ENCODE measurements at regions not wholly inside any gene's neighbourhood (a gene's known extent, or its start where the extent isn't known, plus 50 kb on each side); places are given as distances from the start of the nearest gene placed in this dataset.

DNA sequence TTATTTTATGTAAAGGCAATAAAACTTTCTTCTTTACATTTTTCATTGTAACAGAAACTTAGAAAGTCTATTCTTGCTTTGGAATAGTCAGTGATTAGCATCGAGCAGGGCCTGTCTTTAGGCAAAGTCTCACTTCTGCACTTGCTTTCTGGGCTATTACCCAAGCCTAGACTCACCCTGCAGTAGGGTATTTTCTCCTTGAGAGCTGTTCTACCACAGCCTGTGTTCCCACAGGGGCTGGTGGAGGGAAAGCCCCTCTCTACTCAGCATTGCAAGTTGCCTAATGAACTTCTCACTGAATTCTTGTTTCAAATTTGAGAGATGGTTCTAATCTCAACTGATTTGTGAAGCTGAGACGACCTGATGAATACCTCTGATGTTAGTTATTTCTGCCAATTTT lies 111.7 kb upstream of the KLHL14 start:
- ChIA-PET CTCF (no interaction called here), POLR2A (no interaction called here)
- TF ChIP-seq, protein P1, sequence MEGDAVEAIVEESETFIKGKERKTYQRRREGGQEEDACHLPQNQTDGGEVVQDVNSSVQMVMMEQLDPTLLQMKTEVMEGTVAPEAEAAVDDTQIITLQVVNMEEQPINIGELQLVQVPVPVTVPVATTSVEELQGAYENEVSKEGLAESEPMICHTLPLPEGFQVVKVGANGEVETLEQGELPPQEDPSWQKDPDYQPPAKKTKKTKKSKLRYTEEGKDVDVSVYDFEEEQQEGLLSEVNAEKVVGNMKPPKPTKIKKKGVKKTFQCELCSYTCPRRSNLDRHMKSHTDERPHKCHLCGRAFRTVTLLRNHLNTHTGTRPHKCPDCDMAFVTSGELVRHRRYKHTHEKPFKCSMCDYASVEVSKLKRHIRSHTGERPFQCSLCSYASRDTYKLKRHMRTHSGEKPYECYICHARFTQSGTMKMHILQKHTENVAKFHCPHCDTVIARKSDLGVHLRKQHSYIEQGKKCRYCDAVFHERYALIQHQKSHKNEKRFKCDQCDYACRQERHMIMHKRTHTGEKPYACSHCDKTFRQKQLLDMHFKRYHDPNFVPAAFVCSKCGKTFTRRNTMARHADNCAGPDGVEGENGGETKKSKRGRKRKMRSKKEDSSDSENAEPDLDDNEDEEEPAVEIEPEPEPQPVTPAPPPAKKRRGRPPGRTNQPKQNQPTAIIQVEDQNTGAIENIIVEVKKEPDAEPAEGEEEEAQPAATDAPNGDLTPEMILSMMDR (IDR thresholded peaks at IDR 0.05; ENCODE audit: insufficient read depth, low read length, missing control alignments) = no peak
- H3K4me3 ChIP-seq (ENCODE audit: low read depth, low read length) = no peak overlapping the region
- DNase-seq (ENCODE audit: low read depth, low spot score) = no peak

DNA sequence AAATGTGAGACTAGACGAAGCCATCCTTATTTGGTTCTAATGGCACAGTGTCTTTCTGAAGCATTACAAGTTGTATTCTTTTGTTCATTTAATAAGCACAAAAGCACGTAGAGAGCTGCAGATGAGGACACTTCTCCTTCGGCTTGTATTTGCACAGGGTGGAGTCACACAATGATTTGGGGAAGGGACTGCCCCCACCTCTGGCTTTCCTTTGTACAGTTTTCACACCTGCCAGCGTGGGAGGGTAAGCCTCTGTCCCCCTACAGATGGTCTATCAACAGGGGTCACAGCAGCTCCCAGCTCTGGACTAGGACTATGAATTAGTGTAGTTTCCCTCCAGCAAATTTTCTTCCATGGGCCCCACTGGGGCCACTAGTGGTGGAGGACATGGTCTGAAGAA lies 108.2 kb upstream of the KLHL14 start:
- DNase-seq (ENCODE audit: low read depth, low spot score) = no peak
- TF ChIP-seq, protein P1 (IDR thresholded peaks at IDR 0.05; ENCODE audit: insufficient read depth, low read length, missing control alignments) = no peak
- ChIA-PET CTCF (no interaction called here), POLR2A (no interaction called here)
- H3K4me3 ChIP-seq (ENCODE audit: low read depth, low read length) = no peak overlapping the region

DNA sequence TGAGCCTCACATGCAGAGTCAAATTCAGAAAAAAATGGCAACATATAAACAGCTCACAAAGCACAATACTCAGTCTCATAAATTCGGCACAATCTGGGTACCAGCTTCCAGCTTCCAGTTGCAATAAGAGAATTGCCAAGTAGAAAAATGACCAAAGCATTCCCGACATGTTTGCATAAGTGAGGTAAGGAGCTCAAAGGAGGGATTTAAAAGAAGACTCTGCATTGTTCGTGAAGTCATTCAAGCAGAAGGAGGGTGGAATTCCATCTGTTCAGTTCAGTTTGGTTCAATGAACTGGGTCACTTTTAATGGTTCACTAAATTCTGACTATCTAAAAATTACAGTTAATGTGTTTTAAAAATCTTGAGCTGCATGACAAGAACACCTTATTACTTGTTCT lies 106.7 kb upstream of the KLHL14 start:
- POLR2A ChIA-PET = no interaction called here
- CTCF ChIA-PET = interaction anchor here (0.8 kb wide), 1 partner anchor 43 kb away, joined by 3 read pairs; no protein-coding TSS in a partner anchor
- no peak overlapping the region for H3K4me3 ChIP-seq (ENCODE audit: low read depth, low read length)

DNA sequence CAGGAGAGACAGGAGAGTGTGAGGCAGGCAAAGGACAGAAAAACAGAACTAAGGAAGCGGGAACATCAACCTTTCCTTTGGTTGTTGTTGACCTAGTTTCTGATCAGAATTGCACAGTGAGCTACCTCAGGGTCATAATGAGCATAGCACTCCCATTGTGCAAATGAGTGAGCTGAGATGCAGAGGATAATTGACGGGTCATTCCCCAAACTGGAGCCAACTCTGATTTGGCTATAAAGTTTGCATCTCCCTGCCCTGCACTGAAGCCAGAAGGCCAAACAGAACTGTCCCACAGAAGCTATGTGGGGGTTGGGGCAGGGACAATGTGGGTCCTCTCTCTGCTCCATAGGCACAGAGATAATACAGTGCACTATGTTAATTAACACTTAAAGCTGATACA lies 105.6 kb upstream of the KLHL14 start:
- CTCF ChIA-PET = no interaction called here
- H3K4me3 ChIP-seq (ENCODE audit: low read depth, low read length) = no peak overlapping the region
- DNase-seq (ENCODE audit: low read depth, low spot score) = no peak
- TF ChIP-seq, protein P1 (IDR thresholded peaks at IDR 0.05; ENCODE audit: insufficient read depth, low read length, missing control alignments) = no peak
- POLR2A ChIA-PET = no interaction called here

More for the DNA sequence above, 106.7 kb upstream of the KLHL14 start:
- no peak for DNase-seq (ENCODE audit: low read depth, low spot score)
- TF ChIP-seq, protein P1 (IDR thresholded peaks at IDR 0.05; ENCODE audit: insufficient read depth, low read length, missing control alignments) = no peak

DNA sequence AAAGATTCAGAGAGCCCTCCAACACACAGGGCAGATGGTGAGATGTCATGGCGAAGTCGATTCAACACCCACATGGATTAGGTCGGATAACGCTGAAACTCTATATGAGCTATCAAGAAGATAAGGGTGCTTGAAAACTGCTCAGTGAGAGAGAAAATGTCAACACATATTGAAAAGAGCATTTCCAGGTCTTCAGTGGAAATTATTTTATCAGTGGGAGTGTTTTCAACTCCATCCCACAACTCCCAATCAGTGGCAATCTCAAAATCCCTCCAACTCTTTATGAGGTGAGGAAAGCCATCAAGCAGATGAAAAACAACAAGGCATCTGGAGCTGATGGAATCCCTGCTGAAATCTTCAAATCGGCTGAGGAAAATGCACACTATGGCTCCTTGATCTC lies 104.5 kb upstream of the KLHL14 start:
- ChIA-PET POLR2A (no interaction called here), CTCF (no interaction called here)
- DNase-seq (ENCODE audit: low read depth, low spot score) = no peak
- TF ChIP-seq, protein P1 (IDR thresholded peaks at IDR 0.05; ENCODE audit: insufficient read depth, low read length, missing control alignments) = no peak
- H3K4me3 ChIP-seq (ENCODE audit: low read depth, low read length) = no peak overlapping the region

DNA sequence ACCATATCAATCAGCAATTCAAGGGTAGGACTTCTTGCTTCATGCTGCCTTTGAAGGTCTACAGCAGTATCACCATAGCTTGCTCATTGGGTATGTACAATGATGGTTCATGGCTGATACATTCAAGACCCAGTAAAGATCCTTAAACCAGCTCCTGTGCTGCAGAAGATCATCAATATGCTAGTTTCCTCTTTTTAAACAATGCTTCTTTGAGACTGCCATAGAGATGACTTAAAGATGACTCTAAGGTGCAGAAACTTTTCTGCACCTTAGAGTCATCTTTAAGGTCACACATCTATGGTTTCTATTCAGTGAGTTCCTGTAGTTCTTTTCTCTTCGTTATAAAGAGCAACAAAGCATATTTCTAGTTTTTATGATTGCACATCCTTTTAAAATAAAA lies 102.8 kb upstream of the KLHL14 start:
- DNase-seq (ENCODE audit: low read depth, low spot score) = no peak
- no peak overlapping the region for H3K4me3 ChIP-seq (ENCODE audit: low read depth, low read length)
- TF ChIP-seq, protein P1 (IDR thresholded peaks at IDR 0.05; ENCODE audit: insufficient read depth, low read length, missing control alignments) = no peak
- POLR2A ChIA-PET = no interaction called here
- CTCF ChIA-PET = no interaction called here

Data from AG04449 (cell line).